Parathyroid adenoma (tissue), 2 donors: ENCODE measurements at regions not wholly inside any gene's neighbourhood (a gene's known extent, or its start where the extent isn't known, plus 50 kb on each side); places are given as distances from the start of the nearest gene placed in this dataset.

Experiments used
- H2AFZ ChIP-seq: fragments of 300-600 bp; sonication (generic); one replicate; pipeline ENCODE4 v1.7.0; 2017; ENCODE audit warnings: antibody characterized with exemption, mild to moderate bottlenecking
- H3K27ac ChIP-seq: fragments of 300-600 bp; sonication (generic); one replicate; pipeline ENCODE4 v1.7.0; 2017
- H3K27me3 ChIP-seq: fragments of 300-600 bp; sonication (generic); one replicate; pipeline ENCODE4 v1.7.0; 2017; ENCODE audit warnings: low read length; ENCODE audit not compliant: control insufficient read depth, insufficient read depth
- H3K36me3 ChIP-seq: fragments of 300-600 bp; sonication (generic); one replicate; pipeline ENCODE4 v1.7.0; 2017; ENCODE audit warnings: low read length; ENCODE audit not compliant: control insufficient read depth, insufficient read depth
- H3K4me1 ChIP-seq: fragments of 300-600 bp; sonication (generic); one replicate; pipeline ENCODE4 v1.7.0; 2017; ENCODE audit warnings: control low read depth
- H3K4me2 ChIP-seq: fragments of 300-600 bp; sonication (generic); one replicate; pipeline ENCODE4 v1.7.0; 2017; ENCODE audit warnings: low read length
- H3K4me3 ChIP-seq: fragments of 300-600 bp; sonication (generic); one replicate; pipeline ENCODE4 v1.7.0; 2017; ENCODE audit warnings: low read depth, low read length
- H3K79me2 ChIP-seq: fragments of 300-600 bp; sonication (generic); one replicate; pipeline ENCODE4 v1.7.0; 2017; ENCODE audit warnings: control low read depth
- H3K9ac ChIP-seq: fragments of 300-600 bp; sonication (generic); one replicate; pipeline ENCODE4 v1.7.0; 2017; ENCODE audit warnings: mild to moderate bottlenecking
- H3K9me3 ChIP-seq: fragments of 300-600 bp; sonication (generic); one replicate; pipeline ENCODE4 v1.7.0; 2017; ENCODE audit warnings: low read length; ENCODE audit not compliant: control insufficient read depth
- TF ChIP-seq, protein P1 (sequence below): fragments of 300-600 bp; sonication (generic); IDR thresholded peaks from one replicate; pipeline ENCODE4 v1.7.0; 2017; ENCODE audit warnings: antibody characterized with exemption, mild to moderate bottlenecking
- donor health status: primary hyperparathyroidism.

GRCh38 chr6:90940812-90941481 lies 354.1 kb upstream of the MAP3K7 start:
- Histone ChIP-seq H3K79me2 (no peaks in the 10 kb centered on the region), H2AFZ (peak overlapping the region; percentile 23), H3K36me3 (no peaks in the 10 kb centered on the region), H3K4me3 (no peak overlapping the region), H3K4me1 (no peaks in the 10 kb centered on the region), H3K27me3 (no peaks in the 10 kb centered on the region), H3K4me2 (no peak overlapping the region), H3K9ac (no peak overlapping the region), H3K9me3 (no peaks in the 10 kb centered on the region), H3K27ac (no peak overlapping the region)
- TF ChIP-seq, protein P1, sequence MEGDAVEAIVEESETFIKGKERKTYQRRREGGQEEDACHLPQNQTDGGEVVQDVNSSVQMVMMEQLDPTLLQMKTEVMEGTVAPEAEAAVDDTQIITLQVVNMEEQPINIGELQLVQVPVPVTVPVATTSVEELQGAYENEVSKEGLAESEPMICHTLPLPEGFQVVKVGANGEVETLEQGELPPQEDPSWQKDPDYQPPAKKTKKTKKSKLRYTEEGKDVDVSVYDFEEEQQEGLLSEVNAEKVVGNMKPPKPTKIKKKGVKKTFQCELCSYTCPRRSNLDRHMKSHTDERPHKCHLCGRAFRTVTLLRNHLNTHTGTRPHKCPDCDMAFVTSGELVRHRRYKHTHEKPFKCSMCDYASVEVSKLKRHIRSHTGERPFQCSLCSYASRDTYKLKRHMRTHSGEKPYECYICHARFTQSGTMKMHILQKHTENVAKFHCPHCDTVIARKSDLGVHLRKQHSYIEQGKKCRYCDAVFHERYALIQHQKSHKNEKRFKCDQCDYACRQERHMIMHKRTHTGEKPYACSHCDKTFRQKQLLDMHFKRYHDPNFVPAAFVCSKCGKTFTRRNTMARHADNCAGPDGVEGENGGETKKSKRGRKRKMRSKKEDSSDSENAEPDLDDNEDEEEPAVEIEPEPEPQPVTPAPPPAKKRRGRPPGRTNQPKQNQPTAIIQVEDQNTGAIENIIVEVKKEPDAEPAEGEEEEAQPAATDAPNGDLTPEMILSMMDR, result peak; percentile 24

GRCh38 chr6:90939906-90940305 lies 353.0 kb upstream of the MAP3K7 start:
- Histone ChIP-seq H3K36me3 (no peaks in the 10 kb centered on the region), H3K79me2 (no peaks in the 10 kb centered on the region), H3K4me1 (no peaks in the 10 kb centered on the region), H3K4me3 (no peak overlapping the region), H2AFZ (no peak overlapping the region), H3K9ac (no peak overlapping the region), H3K9me3 (no peaks in the 10 kb centered on the region), H3K27ac (no peak overlapping the region), H3K4me2 (no peak overlapping the region), H3K27me3 (no peaks in the 10 kb centered on the region)
- TF ChIP-seq, protein P1, result no peak

- H3K4me3 ChIP-seq, result no peak overlapping the region
- no peak overlapping the region for H2AFZ ChIP-seq
- TF ChIP-seq, protein P1, result no peak
Observed at GRCh38 chr6:90938122-90938521, 351.2 kb upstream of the MAP3K7 start.

DNA sequence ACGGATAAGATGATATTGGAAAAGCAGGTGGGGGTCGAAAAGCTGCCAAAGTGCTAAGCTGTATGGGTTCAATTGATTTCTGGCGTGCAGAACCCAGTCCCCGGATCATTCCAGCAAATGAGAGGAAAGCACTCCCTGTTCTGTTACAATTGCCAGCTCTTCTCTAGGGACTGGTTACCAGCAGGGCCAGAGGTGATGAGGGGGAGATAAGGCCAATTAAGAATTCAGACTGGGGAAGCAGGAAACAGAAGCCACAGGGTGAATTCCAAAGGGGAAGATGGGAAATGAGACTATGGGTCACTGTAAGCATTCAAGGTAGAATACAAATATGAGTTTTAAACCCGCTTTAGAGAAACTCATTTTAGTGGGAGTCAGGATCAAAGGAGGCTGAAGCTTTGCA lies 349.4 kb upstream of the MAP3K7 start:
- no peak overlapping the region for H3K9ac ChIP-seq
- no peak overlapping the region for H2AFZ ChIP-seq
- H3K4me2 ChIP-seq, result no peak overlapping the region
- no peaks in the 10 kb centered on the region for H3K79me2 ChIP-seq
- no peak overlapping the region for H3K4me3 ChIP-seq
- no peaks in the 10 kb centered on the region for H3K9me3 ChIP-seq
- no peaks in the 10 kb centered on the region for H3K36me3 ChIP-seq
- H3K27me3 ChIP-seq, result no peaks in the 10 kb centered on the region
- H3K4me1 ChIP-seq, result no peaks in the 10 kb centered on the region
- no peak overlapping the region for H3K27ac ChIP-seq
- TF ChIP-seq, protein P1, result no peak

More at GRCh38 chr6:90938122-90938521, 351.2 kb upstream of the MAP3K7 start:
- Histone ChIP-seq H3K9ac (no peak overlapping the region), H3K4me2 (no peak overlapping the region), H3K27me3 (no peaks in the 10 kb centered on the region), H3K36me3 (no peaks in the 10 kb centered on the region), H3K27ac (no peak overlapping the region), H3K79me2 (no peaks in the 10 kb centered on the region), H3K9me3 (no peaks in the 10 kb centered on the region), H3K4me1 (no peaks in the 10 kb centered on the region)

DNA sequence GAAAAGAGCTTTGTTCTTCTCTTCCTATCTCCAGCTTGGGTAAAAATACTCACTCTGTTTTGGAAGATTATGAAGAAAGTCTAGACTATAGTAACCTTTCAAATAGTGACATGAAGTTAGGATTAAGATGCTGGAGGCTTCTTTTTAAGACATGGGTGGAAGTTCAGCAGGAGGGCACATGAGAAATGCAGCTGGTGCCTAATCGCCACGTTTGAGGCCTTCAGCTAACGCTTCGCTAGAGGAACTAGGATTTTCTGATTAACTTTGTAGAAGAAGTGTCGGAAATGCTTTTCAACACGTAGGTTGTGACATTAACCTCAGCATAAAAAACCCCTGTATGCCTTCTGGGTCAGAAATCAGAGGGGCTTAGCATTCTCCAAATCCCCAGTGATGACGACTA lies 348.1 kb upstream of the MAP3K7 start:
- no peaks in the 10 kb centered on the region for H3K79me2 ChIP-seq
- H3K4me2 ChIP-seq, result no peak overlapping the region
- no peak overlapping the region for H2AFZ ChIP-seq
- H3K27ac ChIP-seq, result no peak overlapping the region
- H3K9me3 ChIP-seq, result no peaks in the 10 kb centered on the region
- H3K4me3 ChIP-seq, result no peak overlapping the region
- no peaks in the 10 kb centered on the region for H3K27me3 ChIP-seq
- TF ChIP-seq, protein P1, result no peak
- no peaks in the 10 kb centered on the region for H3K36me3 ChIP-seq
- H3K4me1 ChIP-seq, result no peaks in the 10 kb centered on the region
- no peak overlapping the region for H3K9ac ChIP-seq
